Suprapubic skin (tissue), 4 donors: ENCODE measurements at regions not wholly inside any gene's neighbourhood (a gene's known extent, or its start where the extent isn't known, plus 50 kb on each side); places are given as distances from the start of the nearest gene placed in this dataset.

Source experiments
- DNase-seq, 2 donors: peaks; one replicate each; pipeline ENCODE4 v3.0.0-alpha.2; 2019; ENCODE audit warnings: low spot score in 2 of 2
- H3K27ac ChIP-seq: fragments of 200-600 bp; sonication (generic); one replicate; pipeline ENCODE4 v1.5.1; 2019
- H3K27me3 ChIP-seq: fragments of 200-600 bp; sonication (generic); one replicate; pipeline ENCODE4 v1.5.1; 2019
- H3K36me3 ChIP-seq: fragments of 200-600 bp; sonication (generic); one replicate; pipeline ENCODE4 v1.5.1; 2019
- H3K4me1 ChIP-seq: fragments of 200-600 bp; sonication (generic); one replicate; pipeline ENCODE4 v1.5.1; 2019
- H3K4me3 ChIP-seq: fragments of 200-600 bp; sonication (generic); one replicate; pipeline ENCODE4 v1.5.1; 2019; ENCODE audit warnings: mild to moderate bottlenecking
- H3K9me3 ChIP-seq: fragments of 200-600 bp; sonication (generic); one replicate; pipeline ENCODE4 v1.5.1; 2019
- CTCF ChIP-seq, 2 donors: fragments of 200-600 bp in 1 of 2; fragments of 450-650 bp in 1 of 2; sonication (generic) in 1 of 2; IDR thresholded peaks; one replicate each; pipeline ENCODE4 v1.5.1; 2016 to 2019; ENCODE audit warnings: antibody characterized with exemption in 2 of 2, mild to moderate bottlenecking in 1 of 2, moderate library complexity in 1 of 2
- EP300 ChIP-seq: sonication (generic); formaldehyde crosslinking; IDR thresholded peaks from one replicate; pipeline ENCODE4 v1.6.1; 2017; ENCODE audit warnings: antibody characterized with exemption
- POLR2A ChIP-seq, 2 donors: fragments of 450-650 bp; IDR thresholded peaks; one replicate each; pipeline ENCODE4 v1.6.1; 2017; ENCODE audit warnings: antibody characterized with exemption in 2 of 2, mild to moderate bottlenecking in 2 of 2, moderate library complexity in 2 of 2
- POLR2AphosphoS5 ChIP-seq, 3 donors: sonication (generic); formaldehyde crosslinking; IDR thresholded peaks; one replicate each; pipeline ENCODE4 v1.6.1; 2017; ENCODE audit warnings: antibody characterized with exemption in 3 of 3
- WGBS: methylation state at CpG from one replicate; pipeline ENCODE4 v1.1.5; 2018; 5-methylcytosine and 5-hydroxymethylcytosine counted together

GRCh38 chr14:34107441-34107840, 156.6 kb upstream of the EGLN3 start:
- Histone ChIP-seq H3K4me1 (peaks cover 6% of the 10 kb centered on the region), H3K27me3 (no peaks in the 10 kb centered on the region), H3K36me3 (no peaks in the 10 kb centered on the region), H3K27ac (no peak overlapping the region), H3K9me3 (no peaks in the 10 kb centered on the region), H3K4me3 (no peak overlapping the region)
- TF ChIP-seq POLR2A (IDR thresholded peaks at IDR 0.05) (no peak), EP300 (no peak), CTCF (IDR thresholded peaks at IDR 0.05) (no peak), POLR2AphosphoS5 (IDR thresholded peaks at IDR 0.05) (no peak)
- WGBS: 78% methylated on average over 3 of the region's 3 CpGs
- no peak for DNase-seq

GRCh38 chr14:34106310-34106709, 155.4 kb upstream of the EGLN3 start:
- 54% methylated on average over 4 of the region's 4 CpGs for WGBS
- H3K27ac ChIP-seq: no peak overlapping the region
- H3K4me3 ChIP-seq: no peak overlapping the region
- H3K27me3 ChIP-seq: no peaks in the 10 kb centered on the region
- TF ChIP-seq EP300: no peak
- H3K36me3 ChIP-seq: no peaks in the 10 kb centered on the region
- DNase-seq: no peak
- no peaks in the 10 kb centered on the region for H3K9me3 ChIP-seq
- no peaks in the 10 kb centered on the region for H3K4me1 ChIP-seq

GRCh38 chr14:34104489-34105397, 153.9 kb upstream of the EGLN3 start:
- DNase-seq: no peak
- TF ChIP-seq EP300 (no peak), CTCF (IDR thresholded peaks at IDR 0.05) (no peak), POLR2A (IDR thresholded peaks at IDR 0.05) (no peak), POLR2AphosphoS5 (IDR thresholded peaks at IDR 0.05) (no peak)
- Histone ChIP-seq H3K4me3 (no peak overlapping the region), H3K9me3 (no peaks in the 10 kb centered on the region), H3K27me3 (no peaks in the 10 kb centered on the region), H3K27ac (no peak overlapping the region), H3K36me3 (no peaks in the 10 kb centered on the region), H3K4me1 (peaks cover 6% of the 10 kb centered on the region)
- 77% methylated on average over 8 of the region's 8 CpGs for WGBS

GRCh38 chr14:34103176-34103575, 152.3 kb upstream of the EGLN3 start:
- Histone ChIP-seq H3K4me1 (peaks cover 22% of the 10 kb centered on the region), H3K27me3 (no peaks in the 10 kb centered on the region), H3K9me3 (no peaks in the 10 kb centered on the region), H3K4me3 (no peak overlapping the region), H3K36me3 (no peaks in the 10 kb centered on the region), H3K27ac (no peak overlapping the region)
- DNase-seq: no peak
- WGBS: 68% methylated on average over 4 of the region's 4 CpGs
- TF ChIP-seq POLR2A (IDR thresholded peaks at IDR 0.05): no peak
- no peak for TF ChIP-seq CTCF (IDR thresholded peaks at IDR 0.05)
- TF ChIP-seq POLR2AphosphoS5 (IDR thresholded peaks at IDR 0.05): no peak
- TF ChIP-seq EP300: no peak

GRCh38 chr14:34099635-34100034, 148.8 kb upstream of the EGLN3 start:
- Histone ChIP-seq H3K36me3 (no peaks in the 10 kb centered on the region), H3K27me3 (no peaks in the 10 kb centered on the region), H3K4me3 (no peak overlapping the region), H3K9me3 (no peaks in the 10 kb centered on the region), H3K27ac (peak overlapping the region; percentile 75), H3K4me1 (peaks cover 37% of the 10 kb centered on the region)
- WGBS: 51% methylated on average over 5 of the region's 5 CpGs
- TF ChIP-seq CTCF (IDR thresholded peaks at IDR 0.05) (no peak), EP300 (no peak), POLR2AphosphoS5 (IDR thresholded peaks at IDR 0.05) (no peak), POLR2A (IDR thresholded peaks at IDR 0.05) (no peak)
- DNase-seq: no peak
